GM21381 (cell line): ENCODE measurements at regions not wholly inside any gene's neighbourhood (a gene's known extent, or its start where the extent isn't known, plus 50 kb on each side); places are given as distances from the start of the nearest gene placed in this dataset.
"Not testable (repeated sequence)": the region's sequence is repeated elsewhere in the genome, so short reads cannot be mapped to it uniquely, and the experiment has no call there.

Experiments
- ATAC-seq: cut with Tn5 transposase; IDR thresholded peaks from one replicate; pipeline ENCODE4 v1.9.1; 2021; ENCODE audit warnings: mild to moderate bottlenecking, moderate library complexity; ENCODE audit not compliant: unreplicated experiment

GRCh38 chr2:47653902-47654789 lies 83.4 kb upstream of the KCNK12 start:
- no peak for ATAC-seq

- ATAC-seq: no peak
Measured at GRCh38 chr2:47653036-47653435, 82.3 kb upstream of the KCNK12 start.

DNA sequence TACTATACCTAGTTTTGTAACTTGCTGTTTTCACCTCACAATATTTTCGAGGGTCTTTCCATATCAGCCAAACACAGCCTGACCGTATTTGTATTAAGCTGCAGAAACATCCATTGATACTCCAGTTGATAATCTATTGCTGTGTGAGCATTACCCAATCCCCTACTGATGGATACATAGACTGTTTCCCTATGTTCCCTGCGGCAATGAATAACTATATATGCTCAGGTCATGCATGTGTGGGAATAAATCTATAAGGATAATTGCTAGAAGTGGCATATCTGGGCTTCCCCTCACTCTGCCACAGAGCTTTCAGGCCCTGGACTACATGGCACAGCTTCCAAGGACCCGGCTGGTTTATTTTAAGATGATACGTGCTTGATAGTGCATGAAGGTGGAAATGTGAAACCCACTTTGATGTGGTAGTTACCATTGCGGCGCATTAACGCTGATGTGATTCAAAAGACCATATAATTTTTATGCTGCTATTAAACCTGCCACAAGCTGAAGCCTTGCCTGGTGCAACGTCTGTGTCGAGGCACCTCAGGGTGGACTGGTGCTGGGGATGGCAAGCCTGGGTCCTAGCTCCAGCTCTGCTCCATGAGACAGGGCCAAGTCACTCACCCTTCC lies 81.4 kb upstream of the KCNK12 start:
- no peak for ATAC-seq

DNA sequence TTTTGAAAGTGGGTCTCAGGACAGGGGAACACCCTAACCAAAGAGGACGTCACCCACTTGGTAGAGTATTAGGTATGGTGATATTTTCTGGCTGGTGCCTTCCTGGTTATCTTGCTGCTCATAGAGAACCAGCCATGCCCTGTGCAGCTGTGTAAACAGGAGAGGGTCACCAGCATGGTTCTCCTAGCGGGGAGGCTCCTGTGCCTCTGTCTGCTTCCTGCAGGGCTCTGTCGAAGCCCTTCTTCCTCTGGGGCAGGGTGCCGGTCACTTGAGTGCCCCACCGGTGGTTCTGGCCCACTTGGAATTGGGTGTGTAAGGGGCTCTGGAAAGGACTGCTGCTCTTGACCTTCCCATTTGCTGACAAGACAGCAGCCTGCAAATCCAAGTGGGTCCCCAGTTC lies 80.5 kb upstream of the KCNK12 start:
- ATAC-seq: no peak

- ATAC-seq: no peak
Measured at GRCh38 chr2:47650001-47650535, 79.3 kb upstream of the KCNK12 start.

DNA sequence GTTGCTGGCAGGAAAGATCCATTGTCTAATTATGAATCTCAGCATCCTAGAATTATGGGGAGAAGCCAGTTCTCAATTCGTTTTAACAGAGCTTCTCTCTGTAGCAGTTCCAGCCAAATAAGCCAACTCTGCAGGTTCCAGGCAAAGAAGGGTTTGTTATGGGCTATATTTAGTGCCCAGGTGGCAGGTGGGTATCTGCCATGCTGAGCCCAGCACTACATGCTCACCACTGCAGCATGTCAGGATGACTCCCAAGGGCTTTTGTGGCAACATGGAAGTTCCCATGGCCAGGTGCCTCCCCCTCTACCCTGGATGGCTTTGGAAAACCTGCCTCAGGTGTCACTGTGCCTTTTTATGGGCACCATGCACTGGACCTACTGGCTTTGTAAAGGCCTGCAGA lies 74.5 kb upstream of the KCNK12 start:
- ATAC-seq: no peak

DNA sequence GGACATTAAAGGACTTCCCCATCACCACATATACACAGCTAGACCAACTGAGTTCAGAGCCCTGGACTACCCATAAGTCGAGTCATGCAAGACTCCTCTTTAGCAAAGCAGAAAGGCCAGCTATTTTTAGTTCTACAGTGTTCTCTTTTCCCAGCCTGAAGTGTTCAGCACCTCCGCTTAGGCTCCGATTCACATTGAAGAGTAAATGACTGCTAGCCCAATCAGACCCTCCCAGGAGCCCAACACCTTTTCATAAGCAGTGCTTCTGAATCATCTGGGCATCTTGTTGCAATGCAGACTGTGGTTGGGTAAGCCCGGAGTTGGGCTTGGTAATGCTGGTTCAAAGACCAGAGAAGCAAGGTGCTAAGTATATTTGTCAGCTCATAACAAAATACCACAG lies 73.6 kb upstream of the KCNK12 start:
- ATAC-seq: no peak

DNA sequence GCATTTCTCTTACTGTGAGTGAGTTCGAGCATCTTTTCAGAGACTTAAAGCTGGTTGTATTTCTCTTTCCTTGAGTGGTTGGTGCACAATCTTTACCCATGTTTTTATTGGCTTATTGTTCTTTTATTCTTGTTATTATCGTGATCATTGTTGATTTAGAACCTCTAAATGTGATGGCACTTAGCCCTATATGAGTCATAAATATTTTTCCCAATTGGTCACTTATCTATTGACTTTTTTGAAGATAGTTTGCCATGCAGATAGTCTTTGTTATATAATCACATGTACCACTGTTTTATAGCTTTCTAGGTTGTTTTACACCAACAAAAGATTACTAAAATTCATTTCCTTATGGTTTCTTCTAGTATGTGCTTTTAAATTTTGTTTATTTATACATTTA lies 70.6 kb upstream of the KCNK12 start:
- no peak for ATAC-seq

DNA sequence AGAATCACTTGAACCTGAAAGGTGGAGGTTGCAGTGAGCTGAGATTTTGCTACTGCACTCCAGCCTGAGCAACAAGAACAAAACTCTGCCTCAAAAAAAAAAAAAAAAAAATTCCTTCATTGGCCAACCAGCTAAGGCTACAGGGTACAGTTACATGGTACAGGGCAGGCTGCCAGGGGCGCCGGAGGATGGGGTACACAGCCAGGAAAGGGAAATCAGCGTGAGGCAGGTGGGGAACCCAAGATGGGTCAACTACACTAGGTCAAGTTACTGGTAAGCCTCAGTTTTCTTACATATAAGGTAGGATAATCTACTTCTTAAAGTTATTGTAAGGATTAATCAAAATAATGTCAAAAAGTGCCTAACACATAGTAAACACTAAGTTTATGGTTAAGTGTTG lies 69.6 kb upstream of the KCNK12 start:
- no peak for ATAC-seq

- ATAC-seq: no peak
Measured at GRCh38 chr2:47639467-47639866, 68.7 kb upstream of the KCNK12 start.

DNA sequence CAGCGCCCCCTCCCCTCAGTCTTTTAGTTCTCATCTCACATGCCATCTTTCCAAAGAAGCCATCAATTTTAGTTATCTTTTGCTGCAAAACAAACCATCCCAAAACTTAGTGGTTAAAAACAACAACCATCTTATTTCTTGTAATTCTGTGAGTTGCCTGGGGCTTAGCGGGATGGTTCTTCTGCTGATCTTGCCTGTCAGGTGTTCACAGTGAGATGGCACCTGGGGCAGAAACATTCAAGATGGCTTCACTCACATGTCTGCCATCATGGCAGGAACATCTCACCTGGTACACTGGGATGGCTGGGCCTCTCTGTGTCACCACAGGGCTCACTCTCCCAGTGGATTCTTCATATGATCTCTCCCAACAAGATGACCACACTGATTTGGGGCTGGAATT lies 67.6 kb upstream of the KCNK12 start:
- no peak for ATAC-seq

- no peak for ATAC-seq
Measured at GRCh38 chr2:47636596-47637264, 65.9 kb upstream of the KCNK12 start.

- no peak for ATAC-seq
Measured at GRCh38 chr2:47636176-47636575, 65.4 kb upstream of the KCNK12 start.

- no peak for ATAC-seq
Measured at GRCh38 chr2:47632754-47633153, 62.0 kb upstream of the KCNK12 start.

- ATAC-seq: no peak
Measured at GRCh38 chr2:47631792-47632398, 61.1 kb upstream of the KCNK12 start.

DNA sequence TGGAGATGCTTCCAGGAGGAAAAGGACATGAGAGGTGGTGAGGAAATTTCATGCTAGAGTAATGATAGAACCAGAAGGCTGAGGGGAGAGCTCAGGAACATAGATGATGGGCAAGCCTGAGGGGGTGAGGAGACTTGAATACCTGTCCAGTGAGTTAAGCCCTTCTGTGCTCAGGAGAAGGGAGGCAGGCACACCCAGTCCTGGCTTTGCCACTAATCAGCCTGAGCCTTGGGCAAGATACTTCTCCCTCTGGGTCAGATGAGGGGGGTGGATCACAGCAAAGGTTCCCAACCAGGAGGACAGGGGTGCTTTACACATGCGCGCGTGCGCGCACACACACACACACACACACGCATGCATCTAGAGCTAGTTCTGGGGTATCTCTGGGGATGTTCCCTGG lies 60.5 kb upstream of the KCNK12 start:
- no peak for ATAC-seq

- no peak for ATAC-seq
Measured at GRCh38 chr2:47629501-47630460, 59.0 kb upstream of the KCNK12 start.

GRCh38 chr2:47628904-47629303 lies 58.1 kb upstream of the KCNK12 start:
- ATAC-seq: no peak

- no peak for ATAC-seq
Measured at GRCh38 chr2:47626664-47627063, 55.9 kb upstream of the KCNK12 start.

DNA sequence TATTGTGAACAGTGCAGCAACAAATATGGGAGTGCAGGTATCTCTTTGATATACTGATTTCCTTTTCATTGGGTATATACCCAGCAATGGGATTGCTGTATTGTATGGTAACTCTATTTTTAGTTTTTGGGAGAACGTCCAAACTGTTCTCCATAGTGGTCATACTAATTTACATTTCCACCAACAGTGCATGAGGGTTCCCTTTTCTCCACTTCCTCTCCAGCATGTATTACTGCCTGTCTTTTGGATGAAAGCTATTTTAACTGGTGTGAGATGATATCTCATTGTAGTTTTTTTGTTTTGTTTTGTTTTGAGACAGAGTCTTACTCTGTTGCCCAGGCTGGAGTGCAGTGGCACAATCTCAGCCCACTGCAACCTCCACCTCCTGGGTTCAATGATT lies 52.4 kb upstream of the KCNK12 start:
- not testable (repeated sequence) for ATAC-seq
